GM21526 (cell line): ENCODE measurements at regions not wholly inside any gene's neighbourhood (a gene's known extent, or its start where the extent isn't known, plus 50 kb on each side); places are given as distances from the start of the nearest gene placed in this dataset.
"Not testable (repeated sequence)": the region's sequence is repeated elsewhere in the genome, so short reads cannot be mapped to it uniquely, and the experiment has no call there.

Source experiments
- ATAC-seq: cut with Tn5 transposase; IDR thresholded peaks from one replicate; pipeline ENCODE4 v1.9.1; 2021; ENCODE audit warnings: moderate library complexity; ENCODE audit not compliant: unreplicated experiment, low FRiP score

- ATAC-seq = no peak
These were observed 1142.7 kb upstream of the SLC39A10 start for GRCh38 chr2:194514281-194514680.

- ATAC-seq = not testable (repeated sequence)
These were observed 1146.0 kb upstream of the SLC39A10 start for GRCh38 chr2:194511070-194511469.

GRCh38 chr2:194504876-194505275, 1152.2 kb upstream of the SLC39A10 start:
- not testable (repeated sequence) for ATAC-seq

GRCh38 chr2:194495046-194495445, 1162.0 kb upstream of the SLC39A10 start:
- ATAC-seq = no peak

- ATAC-seq = no peak
These were observed 1162.6 kb upstream of the SLC39A10 start for GRCh38 chr2:194494401-194494800.

- ATAC-seq = no peak
These were observed 1165.5 kb upstream of the SLC39A10 start for GRCh38 chr2:194491409-194492115.

DNA sequence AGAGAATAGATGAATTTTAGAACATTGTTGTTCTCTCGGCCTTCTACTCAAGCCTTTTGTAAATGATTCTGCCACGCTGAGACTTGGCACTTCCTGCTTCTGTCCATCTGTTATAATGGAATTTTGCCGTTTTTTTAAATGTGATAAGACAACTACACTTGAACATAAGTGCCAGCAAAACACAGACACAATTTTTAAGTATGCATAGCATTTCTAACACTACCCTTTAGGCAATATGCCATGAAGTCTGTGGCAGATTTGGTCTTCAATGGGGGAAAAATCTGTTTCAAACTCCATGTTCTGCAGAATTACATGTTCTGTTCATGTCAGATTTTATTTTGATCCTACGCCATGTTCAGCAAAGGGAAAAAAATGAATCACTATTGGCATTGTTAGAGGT, 1170.7 kb upstream of the SLC39A10 start:
- no peak for ATAC-seq

GRCh38 chr2:194483041-194483440, 1174.0 kb upstream of the SLC39A10 start:
- ATAC-seq = no peak

DNA sequence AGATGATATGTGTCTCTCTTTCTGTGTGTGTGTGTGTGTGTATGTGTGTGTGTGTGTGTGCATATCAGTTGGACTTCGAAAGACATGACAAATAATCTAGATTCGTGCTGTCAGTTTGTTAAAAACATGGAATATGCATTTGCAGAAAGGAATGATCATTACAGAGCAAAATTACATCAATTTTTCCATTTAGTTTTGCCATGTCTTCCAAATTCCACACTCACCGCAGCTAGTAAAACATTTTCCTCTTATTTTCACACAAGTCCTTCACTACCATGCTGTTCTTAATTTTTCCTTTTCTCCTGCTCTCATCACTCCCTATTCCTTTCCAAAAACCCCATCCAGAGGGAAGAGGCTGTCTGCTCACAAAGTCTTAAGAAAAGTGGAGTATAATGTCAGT, 1191.4 kb upstream of the SLC39A10 start:
- ATAC-seq = no peak

- ATAC-seq = no peak
These were observed 1191.9 kb upstream of the SLC39A10 start for GRCh38 chr2:194464964-194465638.

GRCh38 chr2:194462883-194463282, 1194.1 kb upstream of the SLC39A10 start:
- ATAC-seq = not testable (repeated sequence)

DNA sequence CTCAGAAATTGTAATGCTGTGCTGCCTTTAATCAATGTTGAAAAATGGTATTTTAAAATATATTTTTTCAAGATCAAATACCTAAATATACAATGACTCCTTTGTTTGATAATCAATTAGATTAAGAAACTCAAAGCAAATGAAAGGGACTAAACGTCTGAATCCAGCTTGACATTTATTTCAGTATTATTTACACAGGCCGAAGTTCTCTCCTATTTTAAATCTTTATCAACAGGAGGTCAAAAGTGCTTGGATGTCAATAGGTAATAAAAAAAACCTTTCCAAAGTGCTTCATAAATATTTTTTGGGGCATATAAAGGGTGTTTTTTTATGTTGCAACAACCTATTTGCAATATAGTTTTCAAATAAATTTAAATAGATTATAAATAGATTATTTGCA, 1201.7 kb upstream of the SLC39A10 start:
- no peak for ATAC-seq

- no peak for ATAC-seq
These were observed 1204.5 kb upstream of the SLC39A10 start for GRCh38 chr2:194452504-194452903.

DNA sequence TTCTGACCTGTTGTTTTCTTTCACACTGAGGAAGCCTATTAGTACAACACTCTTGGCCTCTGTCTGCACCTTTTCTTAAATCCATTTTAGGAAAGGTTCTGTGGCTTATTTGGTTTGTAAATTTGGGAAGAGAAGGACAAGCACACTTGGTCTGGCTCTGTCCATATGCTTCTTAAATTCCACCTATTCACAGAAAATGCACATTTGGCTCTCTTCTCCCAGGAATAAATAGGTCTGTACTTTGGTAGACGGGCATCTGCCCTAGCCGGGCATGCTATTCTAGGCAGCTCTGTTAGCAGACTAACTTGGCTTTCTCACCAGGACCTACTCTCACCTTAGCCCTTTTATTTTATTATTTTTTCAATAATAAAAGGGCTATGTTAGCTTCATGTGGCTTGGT, 1211.8 kb upstream of the SLC39A10 start:
- no peak for ATAC-seq

DNA sequence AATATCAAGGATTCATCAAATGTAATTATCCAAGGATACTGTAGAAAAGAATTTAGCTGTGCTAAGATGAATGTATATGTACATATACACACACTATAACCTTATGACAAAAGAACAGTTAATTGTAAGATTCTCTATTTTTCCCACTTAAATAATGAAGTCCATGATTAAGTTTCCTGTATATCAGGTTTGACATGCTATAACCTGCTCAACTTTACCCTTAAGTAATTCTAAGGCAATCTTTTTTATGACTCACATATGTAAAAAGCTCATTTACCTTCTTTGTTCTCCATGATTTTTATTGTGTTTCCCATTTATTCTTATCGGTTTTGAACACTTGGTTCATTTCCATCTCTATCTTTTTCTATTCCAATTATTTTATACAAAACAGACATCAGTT, 1213.1 kb upstream of the SLC39A10 start:
- ATAC-seq = no peak

DNA sequence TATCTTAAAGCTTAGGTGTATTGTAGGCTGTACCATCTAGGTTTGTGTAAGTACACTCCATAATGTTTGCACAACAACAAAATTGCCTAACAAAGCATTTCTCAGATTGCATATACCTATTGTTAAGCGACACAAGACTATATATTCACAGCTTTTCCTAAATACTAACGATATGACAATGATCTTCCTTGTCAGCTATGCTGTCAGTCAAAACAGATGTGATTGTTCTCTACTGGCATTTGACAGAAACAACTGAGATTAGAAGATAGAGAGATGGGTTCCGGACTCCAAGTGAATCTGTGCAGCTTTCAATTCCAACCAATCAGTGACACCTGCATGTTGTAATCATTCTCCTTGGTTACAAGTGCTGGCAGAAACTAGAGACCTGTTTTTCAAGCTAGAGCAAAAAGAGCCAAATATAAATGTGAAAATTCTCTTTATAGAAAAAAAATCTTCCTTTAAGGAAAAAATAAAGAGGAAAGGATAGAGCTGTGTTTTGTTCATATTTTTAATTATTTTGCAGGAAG, 1232.3 kb upstream of the SLC39A10 start:
- no peak for ATAC-seq

GRCh38 chr2:194411221-194411620, 1245.8 kb upstream of the SLC39A10 start:
- no peak for ATAC-seq

DNA sequence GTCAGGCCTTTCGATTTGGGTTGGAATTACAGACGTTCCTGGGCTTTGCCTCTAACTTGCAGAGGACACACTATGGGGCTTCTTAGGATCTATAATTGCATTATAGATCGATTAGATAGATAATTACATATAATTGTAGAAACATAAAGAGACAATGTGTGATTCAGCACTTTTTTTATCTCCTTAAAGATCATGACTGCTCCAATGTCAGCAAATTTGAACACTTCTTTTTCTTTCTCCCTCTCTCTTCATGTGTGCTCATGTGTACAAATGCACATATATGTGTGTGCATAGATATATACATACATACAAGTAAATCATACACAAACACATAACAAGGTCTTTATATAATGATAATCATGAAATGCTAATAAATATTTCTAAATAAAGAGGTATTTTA, 1261.2 kb upstream of the SLC39A10 start:
- ATAC-seq = no peak

GRCh38 chr2:194385376-194385775, 1271.7 kb upstream of the SLC39A10 start:
- ATAC-seq = no peak

DNA sequence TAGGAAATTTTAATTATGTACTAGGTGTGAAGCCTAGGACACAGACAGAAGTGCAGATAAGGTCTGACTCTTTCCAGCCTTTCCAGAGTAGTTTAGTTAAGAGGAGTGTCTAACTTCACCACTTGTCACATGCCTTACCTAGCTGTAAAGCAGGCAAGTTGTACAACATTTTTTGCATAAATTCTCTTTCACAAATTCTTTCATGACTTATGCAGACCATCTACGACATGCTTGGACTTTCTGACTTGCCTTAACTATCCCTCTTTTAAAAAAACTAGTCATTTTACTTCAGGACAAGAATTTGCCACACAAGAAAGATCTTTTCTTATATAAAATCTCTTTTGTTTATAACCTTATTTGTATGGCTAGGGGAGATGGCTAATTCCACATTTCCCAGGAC, 1273.6 kb upstream of the SLC39A10 start:
- ATAC-seq = no peak

DNA sequence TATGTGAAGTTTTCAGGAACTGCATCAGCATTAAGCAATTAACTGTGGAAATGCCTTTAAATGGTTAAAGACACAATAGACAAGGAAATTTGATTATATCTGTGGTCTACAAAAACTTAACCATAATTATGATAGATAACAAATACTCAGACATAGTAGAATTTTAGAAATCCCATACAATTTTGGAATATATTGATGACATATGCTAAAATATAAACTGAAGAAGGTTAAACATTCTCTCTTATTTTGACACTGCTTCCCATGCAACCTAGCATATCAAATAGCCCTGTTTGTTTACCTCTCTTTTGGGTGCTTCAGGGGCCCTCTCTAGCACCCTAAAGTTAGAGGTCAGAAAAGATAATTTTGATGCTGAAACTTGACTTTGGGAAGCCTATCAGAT, 1274.8 kb upstream of the SLC39A10 start:
- ATAC-seq = no peak

GRCh38 chr2:194380011-194380410, 1277.0 kb upstream of the SLC39A10 start:
- ATAC-seq = peak; percentile 83
